Femur (tissue), 1 donor: ENCODE measurements at regions not wholly inside any gene's neighbourhood (a gene's known extent, or its start where the extent isn't known, plus 50 kb on each side); places are given as distances from the start of the nearest gene placed in this dataset.

Experiments
- DNase-seq: peaks from one replicate; pipeline ENCODE4 v3.0.0-alpha.2; 2017

- DNase-seq = no peak
Measured at GRCh38 chr2:57990118-57990725, 56.4 kb upstream of the VRK2 start.
